ENCODE measurements at regions not wholly inside any gene's neighbourhood (a gene's known extent, or its start where the extent isn't known, plus 50 kb on each side); places are given as distances from the start of the nearest gene placed in this dataset.

GRCh38 chr3:94246171-94246570, 183.3 kb downstream of the NSUN3 start:
- intact Hi-C loops (cut with DNase I), result loop anchor here (10.0 kb wide), 1 partner anchor 89 kb away; no protein-coding TSS in a partner anchor
- Histone ChIP-seq H3K27ac (no peak overlapping the region), H3K27me3 (no peaks in the 10 kb centered on the region), H3K9ac (ENCODE audit: low read depth in 2 of 2, low read length in 2 of 2) (no peak overlapping the region), H3K9me3 (no peaks in the 10 kb centered on the region), H3K4me1 (no peaks in the 10 kb centered on the region), H3K4me3 (no peak overlapping the region), H3K36me3 (no peaks in the 10 kb centered on the region)
- DNase-seq, result no peak
- TF ChIP-seq, protein P1, sequence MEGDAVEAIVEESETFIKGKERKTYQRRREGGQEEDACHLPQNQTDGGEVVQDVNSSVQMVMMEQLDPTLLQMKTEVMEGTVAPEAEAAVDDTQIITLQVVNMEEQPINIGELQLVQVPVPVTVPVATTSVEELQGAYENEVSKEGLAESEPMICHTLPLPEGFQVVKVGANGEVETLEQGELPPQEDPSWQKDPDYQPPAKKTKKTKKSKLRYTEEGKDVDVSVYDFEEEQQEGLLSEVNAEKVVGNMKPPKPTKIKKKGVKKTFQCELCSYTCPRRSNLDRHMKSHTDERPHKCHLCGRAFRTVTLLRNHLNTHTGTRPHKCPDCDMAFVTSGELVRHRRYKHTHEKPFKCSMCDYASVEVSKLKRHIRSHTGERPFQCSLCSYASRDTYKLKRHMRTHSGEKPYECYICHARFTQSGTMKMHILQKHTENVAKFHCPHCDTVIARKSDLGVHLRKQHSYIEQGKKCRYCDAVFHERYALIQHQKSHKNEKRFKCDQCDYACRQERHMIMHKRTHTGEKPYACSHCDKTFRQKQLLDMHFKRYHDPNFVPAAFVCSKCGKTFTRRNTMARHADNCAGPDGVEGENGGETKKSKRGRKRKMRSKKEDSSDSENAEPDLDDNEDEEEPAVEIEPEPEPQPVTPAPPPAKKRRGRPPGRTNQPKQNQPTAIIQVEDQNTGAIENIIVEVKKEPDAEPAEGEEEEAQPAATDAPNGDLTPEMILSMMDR (IDR thresholded peaks at IDR 0.05), result no peak

DNA sequence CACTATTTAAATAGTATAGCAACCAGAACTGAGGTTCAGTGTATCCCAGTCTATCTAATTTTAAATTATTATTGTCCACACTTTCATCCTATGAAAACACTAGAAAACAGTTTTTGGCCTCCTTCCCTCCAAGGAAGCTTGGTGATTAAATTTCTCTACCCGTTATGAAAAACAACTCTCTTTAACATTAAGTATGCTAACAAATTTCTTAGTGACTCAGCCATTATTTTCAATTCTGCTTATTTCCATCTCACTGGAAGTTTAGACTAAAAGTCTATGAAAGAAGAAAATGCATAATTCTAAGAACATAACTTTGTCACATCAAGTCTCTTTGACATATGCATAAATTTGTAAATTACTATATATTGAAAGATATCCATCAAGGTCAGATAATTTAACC, 185.2 kb downstream of the NSUN3 start:
- H3K27ac ChIP-seq, result no peak overlapping the region
- H3K9ac ChIP-seq (ENCODE audit: low read depth in 2 of 2, low read length in 2 of 2), result no peak overlapping the region
- H3K27me3 ChIP-seq, result no peaks in the 10 kb centered on the region
- H3K4me1 ChIP-seq, result no peaks in the 10 kb centered on the region
- DNase-seq, result no peak
- H3K4me3 ChIP-seq, result no peak overlapping the region
- no peaks in the 10 kb centered on the region for H3K9me3 ChIP-seq
- intact Hi-C loops (cut with DNase I), result loop anchor here (10.0 kb wide), 1 partner anchor 87 kb away; no protein-coding TSS in a partner anchor
- TF ChIP-seq, protein P1 (IDR thresholded peaks at IDR 0.05), result no peak
- no peaks in the 10 kb centered on the region for H3K36me3 ChIP-seq

- Histone ChIP-seq H3K36me3 (no peaks in the 10 kb centered on the region), H3K4me3 (no peak overlapping the region), H3K4me1 (no peaks in the 10 kb centered on the region), H3K9me3 (no peaks in the 10 kb centered on the region), H3K27ac (no peak overlapping the region), H3K27me3 (no peaks in the 10 kb centered on the region), H3K9ac (ENCODE audit: low read depth in 2 of 2, low read length in 2 of 2) (no peak overlapping the region)
- DNase-seq, result peak; percentile 76
- intact Hi-C loops (cut with DNase I), result loop anchor here (10.0 kb wide), 1 partner anchor 85 kb away; no protein-coding TSS in a partner anchor
- TF ChIP-seq, protein P1 (IDR thresholded peaks at IDR 0.05), result peak; percentile 78
These were observed 186.7 kb downstream of the NSUN3 start for GRCh38 chr3:94249491-94250079.

GRCh38 chr3:94251566-94251965, 188.7 kb downstream of the NSUN3 start:
- DNase-seq, result no peak
- Histone ChIP-seq H3K27ac (no peak overlapping the region), H3K27me3 (no peaks in the 10 kb centered on the region), H3K4me3 (no peak overlapping the region), H3K36me3 (no peaks in the 10 kb centered on the region), H3K9ac (ENCODE audit: low read depth in 2 of 2, low read length in 2 of 2) (no peak overlapping the region), H3K4me1 (no peaks in the 10 kb centered on the region), H3K9me3 (no peaks in the 10 kb centered on the region)
- intact Hi-C loops (cut with DNase I), result no loop called here
- TF ChIP-seq, protein P1 (IDR thresholded peaks at IDR 0.05), result no peak

DNA sequence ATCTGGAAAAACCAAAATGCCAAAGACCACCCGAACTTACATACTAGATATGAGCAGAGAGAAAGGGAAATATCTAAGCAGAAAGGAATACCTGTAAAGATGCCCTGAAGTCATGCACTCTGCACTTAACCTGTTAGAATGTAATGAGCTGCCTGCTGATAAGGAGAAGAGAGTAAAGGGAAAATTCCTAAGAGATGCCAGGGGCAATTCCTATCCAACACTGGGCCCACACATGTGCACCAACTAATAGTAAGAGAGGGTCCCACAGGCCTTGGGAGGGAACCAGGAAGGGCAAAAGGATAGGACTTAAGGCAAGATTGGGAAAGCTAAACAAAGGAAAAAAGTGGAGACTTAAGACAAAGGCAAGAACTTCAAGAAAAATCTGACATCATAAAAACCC, 189.5 kb downstream of the NSUN3 start:
- TF ChIP-seq, protein P1 (IDR thresholded peaks at IDR 0.05), result no peak
- H3K27me3 ChIP-seq, result no peaks in the 10 kb centered on the region
- no peak overlapping the region for H3K4me3 ChIP-seq
- H3K4me1 ChIP-seq, result no peaks in the 10 kb centered on the region
- no peaks in the 10 kb centered on the region for H3K36me3 ChIP-seq
- no peaks in the 10 kb centered on the region for H3K9me3 ChIP-seq
- intact Hi-C loops (cut with DNase I), result no loop called here
- no peak for DNase-seq
- no peak overlapping the region for H3K27ac ChIP-seq
- H3K9ac ChIP-seq (ENCODE audit: low read depth in 2 of 2, low read length in 2 of 2), result no peak overlapping the region
